Ishikawa (cell line): ENCODE measurements at regions not wholly inside any gene's neighbourhood (a gene's known extent, or its start where the extent isn't known, plus 50 kb on each side); places are given as distances from the start of the nearest gene placed in this dataset.

Source experiments
- CEBPB ChIP-seq: IDR thresholded peaks from 2 replicates; pipeline ENCODE4 v1.6.1; 2012
- CREB1 ChIP-seq: IDR thresholded peaks from 2 replicates; pipeline ENCODE4 v1.6.1; 2012; ENCODE audit warnings: low read depth
- EGR1 ChIP-seq: IDR thresholded peaks from 2 replicates; pipeline ENCODE4 v1.6.1; 2012
- EP300 ChIP-seq: IDR thresholded peaks from 2 replicates; pipeline ENCODE4 v1.6.1; 2012; ENCODE audit warnings: borderline replicate concordance
- FOXM1 ChIP-seq: IDR thresholded peaks from 2 replicates; pipeline ENCODE4 v1.6.1; 2012; ENCODE audit warnings: low read depth, borderline replicate concordance
- NFIC ChIP-seq: IDR thresholded peaks from 2 replicates; pipeline ENCODE4 v1.6.1; 2012
- RAD21 ChIP-seq: IDR thresholded peaks from 2 replicates; pipeline ENCODE4 v1.6.1; 2012; ENCODE audit warnings: low read depth
- TAF1 ChIP-seq: IDR thresholded peaks from 2 replicates; pipeline ENCODE4 v1.6.1; 2012; ENCODE audit warnings: low read depth, mild to moderate bottlenecking
- TCF12 ChIP-seq: IDR thresholded peaks from 2 replicates; pipeline ENCODE4 v1.6.1; 2012; ENCODE audit warnings: low read depth
- TEAD4 ChIP-seq: IDR thresholded peaks from 2 replicates; pipeline ENCODE4 v1.6.1; 2012
- YY1 ChIP-seq: IDR thresholded peaks from 2 replicates; pipeline ENCODE4 v1.6.1; 2012; ENCODE audit warnings: low read depth
- ZBTB7A ChIP-seq: IDR thresholded peaks from 2 replicates; pipeline ENCODE4 v1.6.1; 2012; ENCODE audit warnings: low read depth
- TF ChIP-seq, protein P1 (sequence below): IDR thresholded peaks from 2 replicates; pipeline ENCODE4 v1.6.1; 2012
- TF ChIP-seq, protein P2 (sequence below): IDR thresholded peaks from 2 replicates; pipeline ENCODE4 v1.6.1; 2012; ENCODE audit warnings: low read depth, mild to moderate bottlenecking
- TF ChIP-seq, protein P3 (sequence below): IDR thresholded peaks from 2 replicates; pipeline ENCODE4 v1.6.1; 2012

DNA sequence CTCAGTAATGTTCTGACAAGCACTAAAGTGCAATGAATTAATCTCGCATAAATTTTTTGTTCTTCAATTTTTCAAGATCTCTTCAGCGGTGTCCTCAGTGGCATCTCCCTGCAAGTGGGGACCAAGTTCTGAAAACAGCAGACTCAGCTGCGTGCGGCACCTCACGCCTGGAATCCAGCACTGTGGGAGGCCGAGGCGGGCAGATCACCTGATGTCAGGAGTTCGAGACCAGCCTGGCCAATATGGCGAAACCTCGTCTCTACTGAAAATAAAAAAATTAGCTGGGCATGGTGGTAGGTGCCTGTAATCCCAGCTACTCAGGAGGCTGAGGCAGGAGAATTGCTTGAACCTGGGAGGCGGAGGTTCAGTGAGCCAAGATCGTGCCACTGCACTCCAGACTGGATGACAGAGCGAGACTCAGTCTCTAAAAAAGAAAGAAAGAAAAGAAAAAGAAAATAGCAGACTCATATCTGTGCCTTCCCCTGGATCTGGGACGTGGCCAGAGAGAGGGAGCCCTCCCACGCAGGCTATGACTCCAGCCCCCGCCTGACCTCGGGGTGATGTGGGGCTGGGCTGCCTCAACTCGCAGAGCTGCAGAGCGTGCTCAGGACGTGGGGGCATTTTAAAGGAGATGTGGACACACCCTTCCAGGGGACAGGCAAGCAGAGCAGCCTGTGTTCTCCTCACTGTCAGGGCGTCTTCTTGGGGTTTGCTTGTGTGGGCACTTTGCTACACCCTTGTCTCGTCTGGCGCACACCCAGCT lies 346.6 kb downstream of the BRD1 start:
- TF ChIP-seq TCF12 (no peak), EP300 (no peak), FOXM1 (no peak), NFIC (no peak), YY1 (no peak), TAF1 (no peak), RAD21 (no peak), TEAD4 (no peak), CEBPB (no peak), EGR1 (no peak)
- TF ChIP-seq, protein P1, sequence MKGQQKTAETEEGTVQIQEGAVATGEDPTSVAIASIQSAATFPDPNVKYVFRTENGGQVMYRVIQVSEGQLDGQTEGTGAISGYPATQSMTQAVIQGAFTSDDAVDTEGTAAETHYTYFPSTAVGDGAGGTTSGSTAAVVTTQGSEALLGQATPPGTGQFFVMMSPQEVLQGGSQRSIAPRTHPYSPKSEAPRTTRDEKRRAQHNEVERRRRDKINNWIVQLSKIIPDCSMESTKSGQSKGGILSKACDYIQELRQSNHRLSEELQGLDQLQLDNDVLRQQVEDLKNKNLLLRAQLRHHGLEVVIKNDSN = no peak
- TF ChIP-seq, protein P2, sequence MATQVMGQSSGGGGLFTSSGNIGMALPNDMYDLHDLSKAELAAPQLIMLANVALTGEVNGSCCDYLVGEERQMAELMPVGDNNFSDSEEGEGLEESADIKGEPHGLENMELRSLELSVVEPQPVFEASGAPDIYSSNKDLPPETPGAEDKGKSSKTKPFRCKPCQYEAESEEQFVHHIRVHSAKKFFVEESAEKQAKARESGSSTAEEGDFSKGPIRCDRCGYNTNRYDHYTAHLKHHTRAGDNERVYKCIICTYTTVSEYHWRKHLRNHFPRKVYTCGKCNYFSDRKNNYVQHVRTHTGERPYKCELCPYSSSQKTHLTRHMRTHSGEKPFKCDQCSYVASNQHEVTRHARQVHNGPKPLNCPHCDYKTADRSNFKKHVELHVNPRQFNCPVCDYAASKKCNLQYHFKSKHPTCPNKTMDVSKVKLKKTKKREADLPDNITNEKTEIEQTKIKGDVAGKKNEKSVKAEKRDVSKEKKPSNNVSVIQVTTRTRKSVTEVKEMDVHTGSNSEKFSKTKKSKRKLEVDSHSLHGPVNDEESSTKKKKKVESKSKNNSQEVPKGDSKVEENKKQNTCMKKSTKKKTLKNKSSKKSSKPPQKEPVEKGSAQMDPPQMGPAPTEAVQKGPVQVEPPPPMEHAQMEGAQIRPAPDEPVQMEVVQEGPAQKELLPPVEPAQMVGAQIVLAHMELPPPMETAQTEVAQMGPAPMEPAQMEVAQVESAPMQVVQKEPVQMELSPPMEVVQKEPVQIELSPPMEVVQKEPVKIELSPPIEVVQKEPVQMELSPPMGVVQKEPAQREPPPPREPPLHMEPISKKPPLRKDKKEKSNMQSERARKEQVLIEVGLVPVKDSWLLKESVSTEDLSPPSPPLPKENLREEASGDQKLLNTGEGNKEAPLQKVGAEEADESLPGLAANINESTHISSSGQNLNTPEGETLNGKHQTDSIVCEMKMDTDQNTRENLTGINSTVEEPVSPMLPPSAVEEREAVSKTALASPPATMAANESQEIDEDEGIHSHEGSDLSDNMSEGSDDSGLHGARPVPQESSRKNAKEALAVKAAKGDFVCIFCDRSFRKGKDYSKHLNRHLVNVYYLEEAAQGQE = no peak

DNA sequence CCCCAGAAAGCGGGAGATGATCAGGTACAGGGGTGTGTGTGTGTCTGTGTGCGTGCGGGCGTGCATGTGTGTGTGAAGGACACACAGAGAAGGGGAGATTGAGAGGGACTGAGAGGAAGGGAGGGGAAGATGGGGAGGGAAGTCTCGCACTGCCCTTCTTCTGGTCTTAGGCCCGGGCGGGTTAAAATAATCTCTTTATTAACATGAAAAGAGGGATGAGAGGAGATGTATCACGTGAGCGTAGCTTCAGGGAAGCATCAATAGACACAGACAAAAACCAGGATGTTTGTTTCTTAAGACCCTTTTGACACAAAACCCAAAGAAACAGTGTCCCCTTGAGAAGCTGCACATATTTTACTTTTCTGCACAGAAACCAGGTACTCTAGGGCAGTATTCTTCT lies 347.3 kb downstream of the BRD1 start:
- TF ChIP-seq, protein P1 = no peak
- TF ChIP-seq RAD21 = no peak

DNA sequence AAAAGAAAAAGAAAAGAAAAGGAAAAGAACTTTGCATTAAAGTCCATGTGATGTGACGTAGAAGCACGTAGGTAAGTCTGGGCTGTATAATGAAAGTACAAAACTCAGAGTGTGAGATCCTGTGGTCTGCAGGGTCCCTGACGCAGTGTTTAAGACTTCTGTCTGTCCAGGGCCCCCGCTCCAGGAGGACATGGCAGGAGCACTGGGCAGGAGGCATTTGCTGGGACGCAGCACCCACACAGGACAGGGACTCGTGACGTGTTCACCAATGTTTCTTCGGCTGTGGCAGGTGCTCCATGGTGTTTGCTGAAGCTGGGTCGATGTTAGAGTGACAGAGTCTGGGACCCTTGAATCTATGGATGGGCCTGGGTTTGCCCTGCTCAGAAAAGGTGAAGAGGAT lies 348.1 kb downstream of the BRD1 start:
- no peak for TF ChIP-seq CREB1
- TF ChIP-seq TEAD4 = no peak
- no peak for TF ChIP-seq EP300
- no peak for TF ChIP-seq TCF12
- TF ChIP-seq, protein P3, sequence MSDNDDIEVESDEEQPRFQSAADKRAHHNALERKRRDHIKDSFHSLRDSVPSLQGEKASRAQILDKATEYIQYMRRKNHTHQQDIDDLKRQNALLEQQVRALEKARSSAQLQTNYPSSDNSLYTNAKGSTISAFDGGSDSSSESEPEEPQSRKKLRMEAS = no peak
- no peak for TF ChIP-seq ZBTB7A
- no peak for TF ChIP-seq EGR1
- TF ChIP-seq, protein P2 = no peak

DNA sequence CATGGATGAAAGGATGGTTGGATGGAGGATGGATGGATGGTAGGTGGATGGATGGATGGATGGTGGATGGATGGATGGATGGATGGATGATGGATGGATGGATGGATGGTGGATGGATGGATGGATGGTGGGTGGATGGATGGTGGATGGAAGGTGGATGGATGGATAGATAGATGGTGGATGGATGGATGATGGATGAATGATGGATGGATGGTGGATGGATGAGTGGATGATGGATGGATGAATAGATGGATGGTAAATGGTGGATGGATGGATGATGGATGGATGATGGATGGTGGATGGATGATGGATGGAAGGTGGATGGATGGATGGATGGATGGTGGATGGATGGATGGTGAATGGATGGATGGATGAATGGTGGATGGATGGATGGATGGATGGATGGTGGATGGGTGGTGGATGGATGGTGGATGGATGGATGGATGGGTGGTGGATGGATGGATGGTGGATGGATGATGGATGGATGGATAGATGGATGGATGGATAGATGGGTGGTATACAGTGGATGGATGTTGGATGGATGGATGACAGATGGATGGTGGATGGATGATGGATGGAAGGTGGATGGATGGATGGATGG lies 350.8 kb downstream of the BRD1 start:
- no peak for TF ChIP-seq FOXM1
- TF ChIP-seq CREB1 = no peak
- TF ChIP-seq TEAD4 = no peak
- TF ChIP-seq, protein P3 = no peak
- no peak for TF ChIP-seq CEBPB
- no peak for TF ChIP-seq TCF12
- no peak for TF ChIP-seq EGR1
- no peak for TF ChIP-seq YY1
- TF ChIP-seq TAF1 = no peak
- no peak for TF ChIP-seq EP300
- no peak for TF ChIP-seq NFIC
- TF ChIP-seq RAD21 = no peak
- TF ChIP-seq, protein P2 = no peak
- TF ChIP-seq ZBTB7A = no peak
- TF ChIP-seq, protein P1 = no peak
